ENCODE measurements at regions not wholly inside any gene's neighbourhood (a gene's known extent, or its start where the extent isn't known, plus 50 kb on each side); places are given as distances from the start of the nearest gene placed in this dataset.

GRCh38 chr14:87698481-87698880 lies 294.5 kb downstream of the GALC start:
- Histone ChIP-seq H3K4me2 (no peak overlapping the region), H3K4me3 (no peak overlapping the region), H3K9me2 (ENCODE audit: insufficient read depth) (peaks cover 5% of the 10 kb centered on the region; the same call in 1 of the 2 replicates), H3K4me1 (ENCODE audit: insufficient read depth) (no peaks in the 10 kb centered on the region), H3F3A (replicated peaks; ENCODE audit: low read depth) (no peaks in the 10 kb centered on the region), H3K27ac (ENCODE audit: low read depth) (no peak overlapping the region), H3K36me3 (ENCODE audit: insufficient read depth) (no peaks in the 10 kb centered on the region), H3K79me2 (replicated peaks; ENCODE audit: insufficient read depth) (no peaks in the 10 kb centered on the region), H4K20me1 (replicated peaks; ENCODE audit: insufficient read depth) (no peaks in the 10 kb centered on the region), H3K27me3 (ENCODE audit: insufficient read depth) (no peaks in the 10 kb centered on the region), H2AFZ (no peak overlapping the region)
- Mint-ChIP-seq H3K27ac (no peak overlapping the region), H3K36me3 (ENCODE audit: low read depth) (no peaks in the 10 kb centered on the region), H3K27me3 (ENCODE audit: insufficient read depth, low read depth, poor library complexity) (no peaks in the 10 kb centered on the region), H3K4me1 (no peaks in the 10 kb centered on the region), H3K9me3 (no peaks in the 10 kb centered on the region), H3K4me3 (no peak overlapping the region)
- no peak for TF ChIP-seq ZNF114 (CRISPR knock-in tag; IDR thresholded peaks at IDR 0.05)
- no peak for TF ChIP-seq EZH2phosphoT487 (IDR thresholded peaks at IDR 0.05; ENCODE audit: unreplicated experiment)
- no peak for TF ChIP-seq NANOG (IDR thresholded peaks at IDR 0.05; ENCODE audit: borderline replicate concordance)
- TF ChIP-seq CREB1 (CRISPR knock-in tag; IDR thresholded peaks at IDR 0.05; ENCODE audit: low read depth): no peak
- TF ChIP-seq POLR2AphosphoS5 (IDR thresholded peaks at IDR 0.05; ENCODE audit: low read depth): no peak
- TF ChIP-seq, protein P1, sequence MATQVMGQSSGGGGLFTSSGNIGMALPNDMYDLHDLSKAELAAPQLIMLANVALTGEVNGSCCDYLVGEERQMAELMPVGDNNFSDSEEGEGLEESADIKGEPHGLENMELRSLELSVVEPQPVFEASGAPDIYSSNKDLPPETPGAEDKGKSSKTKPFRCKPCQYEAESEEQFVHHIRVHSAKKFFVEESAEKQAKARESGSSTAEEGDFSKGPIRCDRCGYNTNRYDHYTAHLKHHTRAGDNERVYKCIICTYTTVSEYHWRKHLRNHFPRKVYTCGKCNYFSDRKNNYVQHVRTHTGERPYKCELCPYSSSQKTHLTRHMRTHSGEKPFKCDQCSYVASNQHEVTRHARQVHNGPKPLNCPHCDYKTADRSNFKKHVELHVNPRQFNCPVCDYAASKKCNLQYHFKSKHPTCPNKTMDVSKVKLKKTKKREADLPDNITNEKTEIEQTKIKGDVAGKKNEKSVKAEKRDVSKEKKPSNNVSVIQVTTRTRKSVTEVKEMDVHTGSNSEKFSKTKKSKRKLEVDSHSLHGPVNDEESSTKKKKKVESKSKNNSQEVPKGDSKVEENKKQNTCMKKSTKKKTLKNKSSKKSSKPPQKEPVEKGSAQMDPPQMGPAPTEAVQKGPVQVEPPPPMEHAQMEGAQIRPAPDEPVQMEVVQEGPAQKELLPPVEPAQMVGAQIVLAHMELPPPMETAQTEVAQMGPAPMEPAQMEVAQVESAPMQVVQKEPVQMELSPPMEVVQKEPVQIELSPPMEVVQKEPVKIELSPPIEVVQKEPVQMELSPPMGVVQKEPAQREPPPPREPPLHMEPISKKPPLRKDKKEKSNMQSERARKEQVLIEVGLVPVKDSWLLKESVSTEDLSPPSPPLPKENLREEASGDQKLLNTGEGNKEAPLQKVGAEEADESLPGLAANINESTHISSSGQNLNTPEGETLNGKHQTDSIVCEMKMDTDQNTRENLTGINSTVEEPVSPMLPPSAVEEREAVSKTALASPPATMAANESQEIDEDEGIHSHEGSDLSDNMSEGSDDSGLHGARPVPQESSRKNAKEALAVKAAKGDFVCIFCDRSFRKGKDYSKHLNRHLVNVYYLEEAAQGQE (IDR thresholded peaks at IDR 0.05; ENCODE audit: unreplicated experiment): no peak
- TF ChIP-seq, protein P2, sequence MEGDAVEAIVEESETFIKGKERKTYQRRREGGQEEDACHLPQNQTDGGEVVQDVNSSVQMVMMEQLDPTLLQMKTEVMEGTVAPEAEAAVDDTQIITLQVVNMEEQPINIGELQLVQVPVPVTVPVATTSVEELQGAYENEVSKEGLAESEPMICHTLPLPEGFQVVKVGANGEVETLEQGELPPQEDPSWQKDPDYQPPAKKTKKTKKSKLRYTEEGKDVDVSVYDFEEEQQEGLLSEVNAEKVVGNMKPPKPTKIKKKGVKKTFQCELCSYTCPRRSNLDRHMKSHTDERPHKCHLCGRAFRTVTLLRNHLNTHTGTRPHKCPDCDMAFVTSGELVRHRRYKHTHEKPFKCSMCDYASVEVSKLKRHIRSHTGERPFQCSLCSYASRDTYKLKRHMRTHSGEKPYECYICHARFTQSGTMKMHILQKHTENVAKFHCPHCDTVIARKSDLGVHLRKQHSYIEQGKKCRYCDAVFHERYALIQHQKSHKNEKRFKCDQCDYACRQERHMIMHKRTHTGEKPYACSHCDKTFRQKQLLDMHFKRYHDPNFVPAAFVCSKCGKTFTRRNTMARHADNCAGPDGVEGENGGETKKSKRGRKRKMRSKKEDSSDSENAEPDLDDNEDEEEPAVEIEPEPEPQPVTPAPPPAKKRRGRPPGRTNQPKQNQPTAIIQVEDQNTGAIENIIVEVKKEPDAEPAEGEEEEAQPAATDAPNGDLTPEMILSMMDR (conservative IDR thresholded peaks at IDR 0.05; ENCODE audit: low read depth in 2 of 2): no peak
- TF ChIP-seq STAT1 (IDR thresholded peaks at IDR 0.05; ENCODE audit: unreplicated experiment): no peak
- TF ChIP-seq ZNF462 (CRISPR knock-in tag; IDR thresholded peaks at IDR 0.05): no peak
- TF ChIP-seq JUNB (IDR thresholded peaks at IDR 0.05; ENCODE audit: unreplicated experiment): no peak
- no peak for TF ChIP-seq ZNF331 (CRISPR knock-in tag; IDR thresholded peaks at IDR 0.05; ENCODE audit: low read depth)
- TF ChIP-seq, protein P3, sequence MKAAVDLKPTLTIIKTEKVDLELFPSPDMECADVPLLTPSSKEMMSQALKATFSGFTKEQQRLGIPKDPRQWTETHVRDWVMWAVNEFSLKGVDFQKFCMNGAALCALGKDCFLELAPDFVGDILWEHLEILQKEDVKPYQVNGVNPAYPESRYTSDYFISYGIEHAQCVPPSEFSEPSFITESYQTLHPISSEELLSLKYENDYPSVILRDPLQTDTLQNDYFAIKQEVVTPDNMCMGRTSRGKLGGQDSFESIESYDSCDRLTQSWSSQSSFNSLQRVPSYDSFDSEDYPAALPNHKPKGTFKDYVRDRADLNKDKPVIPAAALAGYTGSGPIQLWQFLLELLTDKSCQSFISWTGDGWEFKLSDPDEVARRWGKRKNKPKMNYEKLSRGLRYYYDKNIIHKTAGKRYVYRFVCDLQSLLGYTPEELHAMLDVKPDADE (IDR thresholded peaks at IDR 0.05): no peak
- no peak for TF ChIP-seq EZH2 (IDR thresholded peaks at IDR 0.05; ENCODE audit: low read depth, unreplicated experiment)
- DNase-seq (ENCODE audit: low spot score) (no peak), ATAC-seq (no peak)

Measured in GM23338 (cell line).